Mesendoderm (in vitro differentiated cells): ENCODE measurements at regions not wholly inside any gene's neighbourhood (a gene's known extent, or its start where the extent isn't known, plus 50 kb on each side); places are given as distances from the start of the nearest gene placed in this dataset.

ENCODE experiments used
- DNase-seq: peaks from one replicate; pipeline ENCODE4 v3.0.0; 2013
- H2AK5ac ChIP-seq: 2 replicates; pipeline ENCODE4 v1.6.1; 2013; ENCODE audit warnings: low read length, inconsistent platforms
- H2BK120ac ChIP-seq: 2 replicates; pipeline ENCODE4 v1.6.1; 2013; ENCODE audit warnings: low read depth, mild to moderate bottlenecking, low read length, moderate library complexity, mixed read lengths
- H2BK15ac ChIP-seq: replicated peaks from 2 replicates; pipeline ENCODE4 v1.6.1; 2013; ENCODE audit warnings: low read depth, mild to moderate bottlenecking, moderate library complexity
- H2BK5ac ChIP-seq: 2 replicates; pipeline ENCODE4 v1.6.1; 2013; ENCODE audit warnings: low read length, inconsistent platforms
- H3K18ac ChIP-seq: 2 replicates; pipeline ENCODE4 v1.6.1; 2013; ENCODE audit warnings: mild to moderate bottlenecking, low read length, mixed read lengths
- H3K23ac ChIP-seq: one replicate; pipeline ENCODE4 v1.6.1; 2013; ENCODE audit warnings: low read length
- H3K27ac ChIP-seq: 2 replicates; pipeline ENCODE4 v1.5.1; 2013; ENCODE audit warnings: low read depth, mild to moderate bottlenecking, inconsistent platforms, low read length, moderate library complexity
- H3K27me3 ChIP-seq: 2 replicates; pipeline ENCODE4 v1.6.1; 2013; ENCODE audit warnings: low read length, control low read depth, mild to moderate bottlenecking, inconsistent platforms; ENCODE audit not compliant: insufficient read depth, poor library complexity
- H3K36me3 ChIP-seq: 2 replicates; pipeline ENCODE4 v1.6.1; 2013; ENCODE audit warnings: low read length, inconsistent platforms; ENCODE audit not compliant: control insufficient read depth, insufficient read depth
- H3K4ac ChIP-seq: one replicate; pipeline ENCODE4 v1.6.1; 2013; ENCODE audit warnings: low read depth, mild to moderate bottlenecking, low read length, moderate library complexity
- H3K4me1 ChIP-seq: 2 replicates; pipeline ENCODE4 v1.6.1; 2013; ENCODE audit warnings: low read depth, low read length, inconsistent platforms; ENCODE audit not compliant: control insufficient read depth
- H3K4me2 ChIP-seq: 2 replicates; pipeline ENCODE4 v1.6.1; 2013; ENCODE audit warnings: low read length
- H3K4me3 ChIP-seq: 2 replicates; pipeline ENCODE4 v1.5.1; 2013; ENCODE audit warnings: mild to moderate bottlenecking, low read length
- H3K56ac ChIP-seq: one replicate; pipeline ENCODE4 v1.6.1; 2013; ENCODE audit warnings: low read length
- H3K79me1 ChIP-seq: 2 replicates; pipeline ENCODE4 v1.6.1; 2013; ENCODE audit warnings: low read length, inconsistent platforms
- H3K79me2 ChIP-seq: 2 replicates; pipeline ENCODE4 v1.6.1; 2013; ENCODE audit warnings: mild to moderate bottlenecking, low read length; ENCODE audit not compliant: control insufficient read depth, insufficient read depth
- H3K9ac ChIP-seq: 2 replicates; pipeline ENCODE4 v1.6.1; 2013; ENCODE audit warnings: low read length, inconsistent platforms
- H4K5ac ChIP-seq: one replicate; pipeline ENCODE4 v1.6.1; 2013; ENCODE audit warnings: low read length
- H4K8ac ChIP-seq: one replicate; pipeline ENCODE4 v1.6.1; 2013; ENCODE audit warnings: low read depth, mild to moderate bottlenecking, control low read depth, low read length, moderate library complexity
- WGBS: extraction: QIAGEN DNeasy Blood & Tissue Kit; methylation state at CpG from one replicate; pipeline ENCODE4 v1.1.7; 2013; ENCODE audit warnings: low lambda C conversion rate, missing lambda C conversion rate; ENCODE audit not compliant: insufficient coverage; ENCODE audit errors: extremely low coverage; 5-methylcytosine and 5-hydroxymethylcytosine counted together

DNA sequence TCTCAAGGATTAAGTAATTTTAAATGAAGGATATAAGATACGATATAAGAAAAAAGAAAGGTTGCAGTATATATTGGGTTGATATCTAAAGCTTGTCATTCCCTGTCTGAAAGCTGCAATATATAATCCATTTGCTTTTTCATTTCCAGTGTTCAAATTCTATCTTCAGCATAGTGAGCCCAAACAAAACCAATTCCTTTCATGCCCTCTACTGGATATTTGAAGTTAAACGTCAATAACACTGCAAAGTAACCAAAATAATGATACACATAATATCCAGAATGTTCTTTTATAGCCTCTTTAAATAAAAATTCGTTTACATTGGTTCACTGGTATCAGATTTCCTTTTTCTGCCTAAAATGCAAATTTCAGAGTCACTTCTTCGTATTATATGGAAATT, 64.5 kb upstream of the DAAM1 start:
- no peak overlapping the region for H3K56ac ChIP-seq
- no peak overlapping the region for H3K18ac ChIP-seq
- no peak overlapping the region for H3K4me2 ChIP-seq
- no peaks in the 10 kb centered on the region for H3K27me3 ChIP-seq
- H3K23ac ChIP-seq: no peak overlapping the region
- no peak overlapping the region for H3K9ac ChIP-seq
- H3K27ac ChIP-seq: no peak overlapping the region
- H2BK5ac ChIP-seq: no peak overlapping the region
- no peak overlapping the region for H3K4ac ChIP-seq
- no peaks in the 10 kb centered on the region for H3K4me1 ChIP-seq
- no peak overlapping the region for H2BK120ac ChIP-seq
- no peaks in the 10 kb centered on the region for H3K79me2 ChIP-seq
- H4K5ac ChIP-seq: no peak overlapping the region
- no peak overlapping the region for H3K4me3 ChIP-seq
- no peak overlapping the region for H4K8ac ChIP-seq
- H3K79me1 ChIP-seq: no peaks in the 10 kb centered on the region
- no peak overlapping the region for H2AK5ac ChIP-seq
- no peak overlapping the region for H2BK15ac ChIP-seq
- WGBS: 100% methylated on average over 1 of the region's 4 CpGs
- H3K36me3 ChIP-seq: no peaks in the 10 kb centered on the region
- DNase-seq: peak; percentile 9

DNA sequence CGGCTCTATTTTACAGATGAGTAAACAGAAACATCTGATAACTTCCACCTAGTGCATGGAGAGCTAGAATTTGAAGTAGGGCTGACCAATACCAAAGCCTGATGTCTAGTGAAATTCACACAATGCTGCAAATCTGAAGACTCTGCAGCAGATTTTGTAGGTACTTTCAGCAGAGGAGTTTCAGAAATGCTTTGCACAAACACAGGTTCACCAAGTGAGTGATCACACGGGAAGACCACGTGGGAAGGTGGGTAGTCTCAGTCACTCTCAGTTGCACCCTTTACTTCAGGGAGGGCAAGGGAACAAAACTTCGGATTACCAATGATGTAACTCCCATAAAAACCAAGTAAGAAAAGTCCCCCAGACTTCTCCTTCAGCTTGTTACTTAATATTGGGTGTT, 63.3 kb upstream of the DAAM1 start:
- Histone ChIP-seq H3K23ac (no peak overlapping the region), H4K8ac (no peak overlapping the region), H2AK5ac (no peak overlapping the region), H3K27me3 (no peaks in the 10 kb centered on the region), H3K18ac (no peak overlapping the region), H3K79me2 (no peaks in the 10 kb centered on the region), H3K4ac (no peak overlapping the region), H3K27ac (no peak overlapping the region), H3K79me1 (no peaks in the 10 kb centered on the region), H3K4me1 (no peaks in the 10 kb centered on the region), H3K4me3 (no peak overlapping the region), H4K5ac (no peak overlapping the region), H3K9ac (no peak overlapping the region), H2BK5ac (no peak overlapping the region), H2BK120ac (no peak overlapping the region), H3K4me2 (no peak overlapping the region), H3K56ac (no peak overlapping the region), H2BK15ac (no peak overlapping the region), H3K36me3 (no peaks in the 10 kb centered on the region)
- no peak for DNase-seq
- no CpG with 5 or more reads among the region's 4 CpGs for WGBS

DNA sequence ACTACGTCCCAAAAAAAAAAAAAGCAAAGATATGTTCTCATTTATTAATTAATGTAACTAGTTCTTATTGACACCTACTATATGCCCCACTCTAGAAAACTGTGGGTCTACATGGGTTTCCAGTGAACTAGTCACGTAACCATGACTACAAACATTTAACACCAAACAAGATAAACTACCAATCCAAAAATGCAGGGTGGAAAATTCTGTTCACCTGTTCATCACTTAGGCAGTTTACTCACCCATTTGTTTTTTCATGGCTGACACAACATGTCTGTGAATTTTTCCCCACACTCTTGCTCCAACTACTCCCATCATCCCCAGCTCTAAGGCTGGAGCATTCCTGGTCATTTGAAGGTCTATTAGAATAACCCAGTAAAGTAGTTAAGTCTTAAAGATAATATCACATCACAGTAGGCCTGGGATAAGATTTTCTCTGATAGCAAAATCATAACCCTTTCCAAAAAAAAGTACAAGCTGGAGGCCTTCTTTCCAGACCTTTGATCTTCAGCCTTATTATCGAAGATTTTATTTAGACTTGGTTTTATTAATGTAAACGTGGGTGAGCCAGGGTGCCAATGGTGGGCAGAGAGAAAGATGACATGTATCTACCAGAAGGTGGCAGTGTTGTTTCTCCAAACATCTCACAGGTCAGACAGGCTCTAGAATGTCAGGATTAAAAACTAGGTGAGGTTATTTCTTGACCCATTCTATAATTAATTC, 61.6 kb upstream of the DAAM1 start:
- peak; percentile 67 for DNase-seq
- WGBS: no CpG with 5 or more reads among the region's 4 CpGs

DNA sequence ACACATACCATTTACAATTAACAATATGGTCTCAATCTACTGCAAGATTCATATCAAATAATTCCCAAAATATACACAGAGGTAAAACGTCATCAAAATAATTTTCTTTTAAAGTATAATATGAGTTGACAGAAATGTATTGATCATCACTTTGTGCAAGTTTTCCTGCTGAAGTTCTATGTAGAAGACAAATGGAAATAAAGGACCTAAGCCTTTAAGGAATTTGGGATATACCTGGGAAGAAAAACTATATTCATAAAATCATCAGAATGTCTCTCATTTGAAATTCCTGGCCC, 61.1 kb upstream of the DAAM1 start:
- Histone ChIP-seq H3K4ac (no peak overlapping the region), H3K79me1 (no peaks in the 10 kb centered on the region), H4K5ac (no peak overlapping the region), H3K9ac (no peak overlapping the region), H2BK15ac (no peak overlapping the region), H3K4me2 (no peak overlapping the region), H2BK120ac (no peak overlapping the region), H2BK5ac (no peak overlapping the region), H3K4me3 (no peak overlapping the region), H3K18ac (no peak overlapping the region), H3K27me3 (no peaks in the 10 kb centered on the region), H3K4me1 (no peaks in the 10 kb centered on the region), H3K27ac (no peak overlapping the region), H3K36me3 (no peaks in the 10 kb centered on the region), H4K8ac (no peak overlapping the region), H2AK5ac (no peak overlapping the region), H3K56ac (no peak overlapping the region), H3K79me2 (no peaks in the 10 kb centered on the region), H3K23ac (no peak overlapping the region)
- 80% methylated on average over 1 of the region's 1 CpG for WGBS
- no peak for DNase-seq

More for the DNA sequence above, 61.6 kb upstream of the DAAM1 start:
- no peak overlapping the region for H3K56ac ChIP-seq
- no peaks in the 10 kb centered on the region for H3K79me1 ChIP-seq
- H3K27me3 ChIP-seq: no peaks in the 10 kb centered on the region
- no peak overlapping the region for H4K5ac ChIP-seq
- no peak overlapping the region for H3K23ac ChIP-seq
- H3K4me2 ChIP-seq: no peak overlapping the region
- no peak overlapping the region for H3K18ac ChIP-seq
- no peaks in the 10 kb centered on the region for H3K36me3 ChIP-seq
- H3K4ac ChIP-seq: no peak overlapping the region
- H3K4me3 ChIP-seq: no peak overlapping the region
- H2BK5ac ChIP-seq: no peak overlapping the region
- no peaks in the 10 kb centered on the region for H3K79me2 ChIP-seq
- no peaks in the 10 kb centered on the region for H3K4me1 ChIP-seq
- no peak overlapping the region for H3K27ac ChIP-seq
- no peak overlapping the region for H4K8ac ChIP-seq
- H2BK15ac ChIP-seq: no peak overlapping the region
- no peak overlapping the region for H3K9ac ChIP-seq
- H2BK120ac ChIP-seq: no peak overlapping the region
- H2AK5ac ChIP-seq: no peak overlapping the region

DNA sequence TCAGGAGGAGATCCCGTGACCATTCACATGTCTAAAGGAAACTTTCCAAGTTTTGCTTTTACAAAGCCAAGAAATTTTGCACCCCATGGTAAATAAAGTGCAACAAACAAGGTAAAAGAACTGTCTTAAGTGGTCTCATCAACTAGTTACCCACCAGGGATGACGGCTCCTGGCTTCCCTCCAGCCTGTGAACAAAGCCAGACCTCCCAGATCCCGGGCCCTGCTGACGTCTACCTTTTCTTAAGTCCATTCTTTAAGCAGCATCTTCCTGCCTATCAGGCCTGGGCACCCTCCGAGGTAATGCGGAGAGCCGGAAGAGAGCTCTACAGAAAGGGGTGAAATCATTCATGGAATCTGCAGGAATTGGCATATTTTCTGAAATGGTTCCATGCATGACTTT, 58.0 kb upstream of the DAAM1 start:
- H3K79me1 ChIP-seq: no peaks in the 10 kb centered on the region
- H3K27me3 ChIP-seq: no peaks in the 10 kb centered on the region
- H3K18ac ChIP-seq: no peak overlapping the region
- H4K8ac ChIP-seq: no peak overlapping the region
- H2BK5ac ChIP-seq: no peak overlapping the region
- H3K56ac ChIP-seq: no peak overlapping the region
- no peaks in the 10 kb centered on the region for H3K36me3 ChIP-seq
- no peak overlapping the region for H3K27ac ChIP-seq
- no peaks in the 10 kb centered on the region for H3K79me2 ChIP-seq
- no peak overlapping the region for H2BK15ac ChIP-seq
- H3K4ac ChIP-seq: no peak overlapping the region
- no peak overlapping the region for H3K4me2 ChIP-seq
- no peaks in the 10 kb centered on the region for H3K4me1 ChIP-seq
- H4K5ac ChIP-seq: no peak overlapping the region
- no CpG with 5 or more reads among the region's 7 CpGs for WGBS
- no peak overlapping the region for H3K9ac ChIP-seq
- no peak overlapping the region for H3K23ac ChIP-seq
- H2AK5ac ChIP-seq: no peak overlapping the region
- H2BK120ac ChIP-seq: no peak overlapping the region
- DNase-seq: no peak
- H3K4me3 ChIP-seq: no peak overlapping the region
